ENCODE measurements at regions not wholly inside any gene's neighbourhood (a gene's known extent, or its start where the extent isn't known, plus 50 kb on each side); places are given as distances from the start of the nearest gene placed in this dataset.

DNA sequence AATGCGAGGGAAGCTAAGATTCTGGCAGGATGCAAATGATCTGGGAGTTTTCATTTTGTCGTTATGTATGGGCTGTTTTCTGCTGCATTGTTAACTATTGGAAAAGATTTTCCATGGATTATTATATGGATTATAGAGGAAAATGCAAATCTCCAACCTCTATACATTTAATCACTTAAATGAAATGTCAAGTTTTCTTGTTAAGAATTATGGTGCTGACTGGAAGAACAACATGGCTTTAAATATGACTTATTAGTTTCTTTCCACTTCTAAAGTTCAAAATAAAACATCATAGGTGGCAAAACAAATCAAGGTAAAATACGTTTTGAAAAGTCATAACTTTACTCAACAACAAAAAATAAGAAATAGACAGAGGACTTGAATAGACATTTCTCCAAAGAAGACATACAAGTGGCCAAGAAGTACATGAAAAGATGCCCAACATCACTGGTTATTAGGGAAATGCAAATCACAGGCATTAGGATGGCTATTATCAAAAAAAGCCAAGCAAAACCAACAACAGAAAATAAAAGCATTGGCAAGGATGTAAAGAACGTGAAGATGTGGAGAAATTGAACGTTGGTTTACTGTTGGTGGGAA is 56.2 kb upstream of the CLDN5 start:
- no peaks in the 10 kb centered on the region for H4K20me1 ChIP-seq (ENCODE audit: low read depth)
- H3K9me3 ChIP-seq (ENCODE audit: low read depth), result no peaks in the 10 kb centered on the region
- no peak overlapping the region for H2AFZ ChIP-seq (replicated peaks)
- no peaks in the 10 kb centered on the region for H3K4me1 ChIP-seq
- no peak overlapping the region for H3K27ac ChIP-seq
- no peaks in the 10 kb centered on the region for H3K27me3 ChIP-seq
- H3K79me2 ChIP-seq (ENCODE audit: low read depth), result no peaks in the 10 kb centered on the region
- no peak overlapping the region for H3K4me2 ChIP-seq
- TF ChIP-seq EZH2phosphoT487 (IDR thresholded peaks at IDR 0.05), result no peak
- TF ChIP-seq EZH2 (IDR thresholded peaks at IDR 0.05), result no peak
- TF ChIP-seq, protein P1, sequence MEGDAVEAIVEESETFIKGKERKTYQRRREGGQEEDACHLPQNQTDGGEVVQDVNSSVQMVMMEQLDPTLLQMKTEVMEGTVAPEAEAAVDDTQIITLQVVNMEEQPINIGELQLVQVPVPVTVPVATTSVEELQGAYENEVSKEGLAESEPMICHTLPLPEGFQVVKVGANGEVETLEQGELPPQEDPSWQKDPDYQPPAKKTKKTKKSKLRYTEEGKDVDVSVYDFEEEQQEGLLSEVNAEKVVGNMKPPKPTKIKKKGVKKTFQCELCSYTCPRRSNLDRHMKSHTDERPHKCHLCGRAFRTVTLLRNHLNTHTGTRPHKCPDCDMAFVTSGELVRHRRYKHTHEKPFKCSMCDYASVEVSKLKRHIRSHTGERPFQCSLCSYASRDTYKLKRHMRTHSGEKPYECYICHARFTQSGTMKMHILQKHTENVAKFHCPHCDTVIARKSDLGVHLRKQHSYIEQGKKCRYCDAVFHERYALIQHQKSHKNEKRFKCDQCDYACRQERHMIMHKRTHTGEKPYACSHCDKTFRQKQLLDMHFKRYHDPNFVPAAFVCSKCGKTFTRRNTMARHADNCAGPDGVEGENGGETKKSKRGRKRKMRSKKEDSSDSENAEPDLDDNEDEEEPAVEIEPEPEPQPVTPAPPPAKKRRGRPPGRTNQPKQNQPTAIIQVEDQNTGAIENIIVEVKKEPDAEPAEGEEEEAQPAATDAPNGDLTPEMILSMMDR (IDR thresholded peaks at IDR 0.05), result no peak
- no peak overlapping the region for H3K9ac ChIP-seq
- no peak overlapping the region for H3K4me3 Mint-ChIP-seq
- no peak overlapping the region for H3K27ac Mint-ChIP-seq
- peaks cover 6% of the 10 kb centered on the region for H3K27me3 Mint-ChIP-seq (ENCODE audit: insufficient read depth, low read depth)
- H3K36me3 Mint-ChIP-seq, result no peaks in the 10 kb centered on the region
- no peak for DNase-seq (ENCODE audit: low spot score)
- H3K4me1 Mint-ChIP-seq, result peaks cover 13% of the 10 kb centered on the region
- no peak overlapping the region for H3K4me3 ChIP-seq
- H3F3A ChIP-seq (ENCODE audit: low read depth), result no peaks in the 10 kb centered on the region
- H3K9me3 Mint-ChIP-seq, result no peaks in the 10 kb centered on the region
- no peaks in the 10 kb centered on the region for H3K36me3 ChIP-seq

- DNase-seq (ENCODE audit: low spot score), result no peak
- H3K9ac ChIP-seq, result no peak overlapping the region
- no peaks in the 10 kb centered on the region for H3K36me3 Mint-ChIP-seq
Observed at GRCh38 chr22:19582033-19582693, 58.0 kb upstream of the CLDN5 start.

GRCh38 chr22:19586922-19587684 is 62.9 kb upstream of the CLDN5 start:
- no peak for TF ChIP-seq EZH2phosphoT487 (IDR thresholded peaks at IDR 0.05)
- TF ChIP-seq EZH2 (IDR thresholded peaks at IDR 0.05), result no peak
- TF ChIP-seq, protein P1 (IDR thresholded peaks at IDR 0.05), result no peak
- no peak overlapping the region for H2AFZ ChIP-seq (replicated peaks)
- no peaks in the 10 kb centered on the region for H3K4me1 ChIP-seq
- H3K9ac ChIP-seq, result no peak overlapping the region
- no peak overlapping the region for H3K4me2 ChIP-seq
- DNase-seq (ENCODE audit: low spot score), result no peak
- Mint-ChIP-seq H3K4me3 (no peak overlapping the region), H3K27me3 (ENCODE audit: insufficient read depth, low read depth) (peaks cover 10% of the 10 kb centered on the region), H3K4me1 (no peaks in the 10 kb centered on the region), H3K9me3 (no peaks in the 10 kb centered on the region), H3K27ac (peak overlapping the region; percentile 79), H3K36me3 (no peaks in the 10 kb centered on the region)
- no peaks in the 10 kb centered on the region for H3F3A ChIP-seq (ENCODE audit: low read depth)
- no peak overlapping the region for H3K27ac ChIP-seq
- H3K9me3 ChIP-seq (ENCODE audit: low read depth), result no peaks in the 10 kb centered on the region
- H3K36me3 ChIP-seq, result no peaks in the 10 kb centered on the region
- H4K20me1 ChIP-seq (ENCODE audit: low read depth), result no peaks in the 10 kb centered on the region
- no peaks in the 10 kb centered on the region for H3K79me2 ChIP-seq (ENCODE audit: low read depth)
- no peak overlapping the region for H3K4me3 ChIP-seq
- no peaks in the 10 kb centered on the region for H3K27me3 ChIP-seq

More at GRCh38 chr22:19582033-19582693, 58.0 kb upstream of the CLDN5 start:
- H3K9me3 Mint-ChIP-seq, result no peaks in the 10 kb centered on the region
- peaks cover 8% of the 10 kb centered on the region for H3K27me3 Mint-ChIP-seq (ENCODE audit: insufficient read depth, low read depth)
- no peak overlapping the region for H3K27ac Mint-ChIP-seq
- H3K4me3 Mint-ChIP-seq, result no peak overlapping the region
- Histone ChIP-seq H2AFZ (replicated peaks) (no peak overlapping the region), H3K9me3 (ENCODE audit: low read depth) (no peaks in the 10 kb centered on the region), H3K36me3 (no peaks in the 10 kb centered on the region), H3K4me3 (no peak overlapping the region), H3K4me1 (no peaks in the 10 kb centered on the region), H3K79me2 (ENCODE audit: low read depth) (no peaks in the 10 kb centered on the region), H3F3A (ENCODE audit: low read depth) (no peaks in the 10 kb centered on the region), H4K20me1 (ENCODE audit: low read depth) (no peaks in the 10 kb centered on the region), H3K27ac (no peak overlapping the region), H3K27me3 (no peaks in the 10 kb centered on the region), H3K4me2 (no peak overlapping the region)
- TF ChIP-seq EZH2 (IDR thresholded peaks at IDR 0.05), result no peak
- TF ChIP-seq, protein P1 (IDR thresholded peaks at IDR 0.05), result no peak
- TF ChIP-seq EZH2phosphoT487 (IDR thresholded peaks at IDR 0.05), result no peak
- peaks cover 7% of the 10 kb centered on the region for H3K4me1 Mint-ChIP-seq
